ENCODE measurements at regions not wholly inside any gene's neighbourhood (a gene's known extent, or its start where the extent isn't known, plus 50 kb on each side); places are given as distances from the start of the nearest gene placed in this dataset.
A peak's percentile ranks its signal among the peaks of the same experiment; 100 is the strongest.

DNA sequence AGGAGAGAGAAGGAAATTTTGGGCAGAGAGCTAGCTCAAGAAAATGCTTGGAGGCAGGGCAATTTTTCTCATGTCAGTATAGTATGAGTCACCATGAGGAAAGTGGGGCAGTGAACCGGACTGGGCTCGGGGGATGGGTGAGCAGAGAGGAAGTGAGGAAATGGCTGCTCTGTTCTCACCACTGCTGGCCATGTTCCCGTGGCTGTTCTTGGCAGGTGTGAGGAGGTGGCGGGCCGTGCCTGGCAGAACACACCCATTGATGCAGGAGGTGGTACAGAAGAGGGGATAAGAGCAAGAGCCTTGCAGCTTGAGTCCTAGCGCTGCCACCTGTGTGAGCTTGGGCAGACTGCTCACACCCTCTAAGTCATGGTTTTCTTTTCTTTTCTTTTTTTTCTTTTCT, 304.4 kb upstream of the LYZL1 start (continued):
- TF ChIP-seq, protein P1, sequence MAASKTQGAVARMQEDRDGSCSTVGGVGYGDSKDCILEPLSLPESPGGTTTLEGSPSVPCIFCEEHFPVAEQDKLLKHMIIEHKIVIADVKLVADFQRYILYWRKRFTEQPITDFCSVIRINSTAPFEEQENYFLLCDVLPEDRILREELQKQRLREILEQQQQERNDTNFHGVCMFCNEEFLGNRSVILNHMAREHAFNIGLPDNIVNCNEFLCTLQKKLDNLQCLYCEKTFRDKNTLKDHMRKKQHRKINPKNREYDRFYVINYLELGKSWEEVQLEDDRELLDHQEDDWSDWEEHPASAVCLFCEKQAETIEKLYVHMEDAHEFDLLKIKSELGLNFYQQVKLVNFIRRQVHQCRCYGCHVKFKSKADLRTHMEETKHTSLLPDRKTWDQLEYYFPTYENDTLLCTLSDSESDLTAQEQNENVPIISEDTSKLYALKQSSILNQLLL (CRISPR knock-in tag; IDR thresholded peaks at IDR 0.05; ENCODE audit: borderline replicate concordance), result no peak
- no peak for TF ChIP-seq IRF2 (CRISPR knock-in tag; IDR thresholded peaks at IDR 0.05)
- no peak; the same call in 1 of the 2 replicates for TF ChIP-seq ZNF589 (CRISPR knock-in tag; IDR thresholded peaks at IDR 0.05; ENCODE audit: low read depth)
- TF ChIP-seq ZBTB17 (CRISPR knock-in tag; IDR thresholded peaks at IDR 0.05), result no peak; the same call in 1 of the 2 replicates
- TF ChIP-seq, protein P2, sequence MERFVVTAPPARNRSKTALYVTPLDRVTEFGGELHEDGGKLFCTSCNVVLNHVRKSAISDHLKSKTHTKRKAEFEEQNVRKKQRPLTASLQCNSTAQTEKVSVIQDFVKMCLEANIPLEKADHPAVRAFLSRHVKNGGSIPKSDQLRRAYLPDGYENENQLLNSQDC (CRISPR knock-in tag; IDR thresholded peaks at IDR 0.05), result no peak
- TF ChIP-seq MEIS2 (IDR thresholded peaks at IDR 0.05; ENCODE audit: partially characterized antibody), result peak; percentile 71
- TF ChIP-seq KAT8 (IDR thresholded peaks at IDR 0.05; ENCODE audit: low read depth), result no peak
- TF ChIP-seq ZFP1 (CRISPR knock-in tag; IDR thresholded peaks at IDR 0.05), result no peak
- TF ChIP-seq ZFP30 (CRISPR knock-in tag; IDR thresholded peaks at IDR 0.05; ENCODE audit: borderline replicate concordance), result no peak
- no peak for TF ChIP-seq MTA1 (IDR thresholded peaks at IDR 0.05; ENCODE audit: borderline replicate concordance)
- TF ChIP-seq KDM2B (CRISPR knock-in tag; IDR thresholded peaks at IDR 0.05), result no peak
- TF ChIP-seq ZNF140 (CRISPR knock-in tag; IDR thresholded peaks at IDR 0.05), result no peak
- TF ChIP-seq ZNF507 (tag; conservative IDR thresholded peaks at IDR 0.05), result no peak
- no peak for TF ChIP-seq ATF4 (CRISPR knock-in tag; IDR thresholded peaks at IDR 0.05)
- no peak for TF ChIP-seq ZNF668 (CRISPR knock-in tag; IDR thresholded peaks at IDR 0.05)
- TF ChIP-seq E2F3 (CRISPR knock-in tag; IDR thresholded peaks at IDR 0.05), result 0 out of 2 replicates have a peak, but pooled peaks have one; percentile 25
- no peak for TF ChIP-seq ELF4 (CRISPR knock-in tag; IDR thresholded peaks at IDR 0.05)
- TF ChIP-seq HNRNPK (IDR thresholded peaks at IDR 0.05; ENCODE audit: low read depth, low read length, poor library complexity, severe bottlenecking), result no peak
- no peak for TF ChIP-seq ZBTB5 (IDR thresholded peaks at IDR 0.05)
